Activated T-cell treated with anti-CD3 and anti-CD28 coated beads for 24 hours (primary cell): ENCODE measurements at regions not wholly inside any gene's neighbourhood (a gene's known extent, or its start where the extent isn't known, plus 50 kb on each side); places are given as distances from the start of the nearest gene placed in this dataset.

Experiments
- DNase-seq: peaks from one replicate; pipeline ENCODE4 v3.0.0-alpha.2; 2020; ENCODE audit warnings: low read depth

DNA sequence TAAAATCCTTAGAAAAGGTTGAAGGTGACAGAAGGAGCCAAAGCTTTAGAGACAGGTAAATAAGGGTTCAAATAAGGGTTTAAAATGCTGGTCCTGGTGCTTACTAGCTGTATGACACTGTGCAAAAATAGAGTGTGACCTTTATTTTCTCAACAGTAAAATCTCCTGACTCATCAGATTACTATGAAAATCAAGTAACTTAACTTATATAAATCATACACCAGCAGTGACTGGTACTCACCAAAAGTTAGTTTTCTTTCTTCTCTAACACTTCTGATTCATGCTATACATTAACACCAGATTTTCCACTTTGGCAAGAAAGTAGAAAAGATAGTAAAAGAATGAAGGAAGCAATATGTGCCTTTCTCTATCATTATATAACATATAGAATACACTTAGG lies 205.9 kb upstream of the GBE1 start:
- DNase-seq: no peak

DNA sequence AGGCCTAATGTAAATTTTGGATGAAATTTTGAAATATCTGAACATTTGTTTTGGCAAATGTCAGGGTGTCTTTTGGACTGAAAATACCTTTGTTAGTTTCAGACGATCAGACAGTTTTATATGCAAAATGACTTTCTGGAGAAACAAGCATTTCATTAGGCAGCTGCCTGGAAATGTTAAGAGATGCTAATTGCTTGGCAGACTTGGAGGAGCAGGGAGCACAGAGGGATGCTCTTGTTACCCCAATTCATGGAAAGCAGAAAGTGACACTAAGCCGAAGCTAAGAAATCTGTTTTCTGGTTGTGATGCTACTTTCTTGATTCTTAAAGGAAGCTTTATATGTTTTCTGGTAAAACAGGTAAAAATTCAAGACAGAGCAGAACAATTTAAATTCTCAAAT lies 204.3 kb upstream of the GBE1 start:
- DNase-seq: no peak

DNA sequence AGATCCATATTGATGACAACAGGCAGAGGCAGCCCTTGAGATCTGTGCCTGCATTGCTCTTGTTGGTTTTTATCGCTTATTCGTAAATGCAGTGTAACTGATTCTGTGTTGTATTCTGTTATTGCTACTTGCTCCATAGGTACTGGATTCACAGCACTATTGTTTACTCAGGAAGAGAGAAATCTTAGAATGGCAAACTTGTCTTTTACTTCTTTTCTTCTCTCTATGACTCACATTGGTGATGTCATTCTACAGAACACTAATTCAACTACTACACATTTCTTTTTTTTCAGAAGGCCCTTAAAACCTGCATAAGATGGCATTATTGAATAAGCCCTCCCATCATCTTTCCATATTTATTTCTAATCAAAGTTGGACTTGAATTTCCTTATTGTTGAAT lies 201.0 kb upstream of the GBE1 start:
- no peak for DNase-seq

DNA sequence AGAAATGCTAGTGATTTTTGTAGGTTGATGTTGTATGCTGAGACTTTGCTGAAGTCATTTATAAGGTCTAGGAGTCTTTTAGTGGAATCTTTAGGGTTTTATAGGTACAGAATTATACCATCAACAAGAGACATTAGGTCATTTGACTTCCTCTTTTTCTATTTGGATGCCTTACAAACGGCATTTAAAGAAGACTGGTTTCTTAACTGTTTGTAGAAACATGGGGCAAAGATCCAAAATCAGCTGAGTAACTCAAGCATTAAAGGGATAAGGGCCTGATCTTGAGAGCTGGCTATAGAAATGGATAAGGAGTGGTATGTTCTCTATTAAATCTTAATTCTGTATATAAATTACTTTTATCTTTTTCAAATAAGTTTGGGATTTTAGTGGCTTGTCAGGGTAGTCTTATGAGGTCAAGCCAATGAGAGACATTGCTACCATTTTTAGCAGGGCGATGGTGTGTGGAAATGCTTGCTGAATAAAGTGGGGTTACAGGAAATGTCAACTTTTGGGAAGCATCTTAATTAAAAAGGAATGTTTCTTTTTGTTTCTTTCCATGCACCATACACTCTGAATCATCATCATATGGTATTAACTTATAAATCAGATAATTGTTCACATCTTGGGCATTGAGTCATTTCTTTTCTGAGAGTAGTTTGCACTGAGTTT lies 197.7 kb upstream of the GBE1 start:
- no peak for DNase-seq

DNA sequence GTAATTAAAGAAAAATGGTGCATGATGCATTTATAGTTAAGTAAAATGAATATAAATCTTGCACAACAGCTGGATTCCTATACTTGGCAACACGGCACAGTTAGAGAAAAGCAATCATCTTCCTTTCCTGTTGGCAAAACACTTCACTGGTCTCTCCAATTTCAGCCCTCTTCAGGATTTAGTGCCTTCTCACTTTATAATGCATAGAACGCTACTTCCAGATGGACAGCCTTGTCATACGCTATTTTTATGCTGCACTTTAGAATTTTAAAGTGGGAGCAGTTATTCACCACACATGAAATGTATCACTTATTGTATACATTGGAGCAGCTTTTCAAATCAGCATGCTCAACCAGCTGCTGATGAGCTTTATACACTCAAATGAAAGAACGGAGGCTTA lies 194.4 kb upstream of the GBE1 start:
- no peak for DNase-seq

DNA sequence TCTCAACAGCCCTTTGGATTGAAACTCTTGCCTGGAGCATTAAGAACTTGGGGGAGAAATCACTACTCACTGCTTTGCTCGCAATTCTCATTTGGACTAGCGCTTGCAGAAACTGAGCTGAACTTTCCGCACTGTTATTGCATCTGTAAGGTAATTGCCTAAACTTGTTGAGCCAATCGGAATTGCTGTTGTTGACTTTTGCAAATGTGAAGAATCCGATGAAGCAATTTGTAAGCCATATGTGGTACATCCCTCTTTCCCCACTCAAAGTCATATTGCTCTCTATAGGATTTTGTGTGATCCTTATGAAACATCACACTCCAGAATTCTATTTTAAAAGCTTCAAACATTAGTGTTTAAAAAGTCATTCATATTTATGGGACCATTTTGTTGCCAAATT lies 191.7 kb upstream of the GBE1 start:
- DNase-seq: no peak

DNA sequence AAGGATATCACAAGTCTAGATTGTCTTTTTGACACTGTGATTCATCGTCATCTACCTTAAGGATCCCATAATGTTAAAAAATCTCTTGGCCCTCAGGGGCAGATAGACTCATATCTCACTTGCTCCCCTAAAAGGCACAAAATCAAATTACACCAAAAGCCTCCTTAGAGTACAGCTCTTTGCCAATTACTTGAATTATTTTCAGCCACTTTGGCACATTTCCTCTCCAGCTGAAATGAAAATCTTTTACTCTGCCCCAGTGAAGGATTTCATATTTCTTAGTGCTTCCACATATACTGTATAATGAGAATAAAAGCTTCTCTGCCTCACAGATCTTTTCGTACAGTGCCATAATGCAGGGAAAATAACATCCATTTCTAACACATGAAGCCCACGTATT lies 190.7 kb upstream of the GBE1 start:
- no peak for DNase-seq

DNA sequence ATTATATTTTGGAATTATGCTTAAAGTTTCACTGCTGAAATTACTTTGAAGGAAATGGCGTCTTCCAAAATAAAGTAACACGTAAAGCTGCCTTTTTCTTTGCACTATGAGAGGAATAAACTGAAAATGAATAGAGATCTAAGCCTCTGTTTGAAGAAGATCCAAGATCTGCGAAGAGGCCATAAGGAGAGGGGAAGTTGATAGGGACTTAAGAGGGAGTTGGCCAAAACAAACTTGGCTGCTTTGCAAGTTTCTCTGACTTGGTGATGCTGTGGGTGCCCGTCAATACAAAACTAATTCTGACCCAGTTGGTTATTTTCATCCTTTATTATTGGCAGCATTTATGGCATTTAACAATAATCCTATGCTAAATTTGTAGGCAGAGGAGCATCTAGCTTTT lies 190.2 kb upstream of the GBE1 start:
- no peak for DNase-seq

DNA sequence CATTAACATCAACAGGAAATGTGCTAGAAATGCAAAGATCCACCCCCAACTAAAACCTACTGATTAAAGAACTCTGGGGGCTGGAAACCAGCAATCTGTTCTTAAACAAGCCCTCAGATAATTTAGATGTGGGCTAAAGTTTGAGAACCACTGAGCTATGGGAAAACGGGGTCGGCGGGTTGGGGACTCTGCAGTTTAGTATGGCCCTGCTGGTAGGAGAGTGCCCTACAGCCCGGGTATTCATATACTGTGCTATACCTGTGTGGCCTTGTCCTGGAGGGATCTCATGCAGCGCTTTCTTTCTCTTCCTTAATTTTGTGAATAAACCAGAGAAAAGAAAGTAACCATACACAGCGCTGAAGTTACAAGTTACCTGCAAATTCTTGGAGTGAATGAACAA lies 189.7 kb upstream of the GBE1 start:
- no peak for DNase-seq

DNA sequence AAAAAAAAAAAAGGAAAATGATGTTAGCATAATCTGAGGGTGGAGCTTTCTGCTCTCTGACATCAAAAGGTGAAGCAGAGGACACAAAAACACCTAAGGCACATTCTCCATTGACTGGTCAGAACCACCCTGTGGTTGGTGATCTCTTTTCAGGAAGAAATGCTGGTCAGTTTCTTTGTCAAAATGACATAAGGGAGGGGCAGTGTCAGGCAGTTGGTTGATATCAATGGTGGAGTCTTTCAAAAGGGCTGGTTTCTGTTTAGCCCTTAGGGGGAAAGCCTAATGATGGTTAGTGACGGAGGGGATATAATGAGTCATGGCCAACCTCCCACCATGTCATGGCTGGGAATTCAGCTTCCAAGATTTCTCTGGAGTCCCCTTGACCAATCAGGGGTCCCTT lies 185.9 kb upstream of the GBE1 start:
- no peak for DNase-seq

DNA sequence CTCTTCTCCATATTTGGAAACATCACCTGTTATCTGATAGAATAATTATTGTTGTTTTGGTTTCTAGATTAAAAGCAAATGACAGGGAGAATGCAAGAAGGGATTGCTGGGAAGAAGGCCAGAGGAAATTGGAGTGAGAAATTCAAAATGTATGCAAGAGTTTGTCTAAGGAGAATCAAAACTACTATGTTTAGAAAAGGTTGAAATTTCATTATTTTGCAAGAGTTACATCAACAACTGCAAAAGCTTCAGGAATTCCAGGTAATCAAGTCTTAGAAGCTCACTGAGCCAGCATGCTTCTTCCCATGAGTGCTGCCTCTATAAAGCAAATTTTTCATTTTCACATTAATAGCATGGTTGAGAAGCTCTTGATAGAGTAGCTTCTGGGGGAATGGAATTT lies 177.2 kb upstream of the GBE1 start:
- DNase-seq: no peak

DNA sequence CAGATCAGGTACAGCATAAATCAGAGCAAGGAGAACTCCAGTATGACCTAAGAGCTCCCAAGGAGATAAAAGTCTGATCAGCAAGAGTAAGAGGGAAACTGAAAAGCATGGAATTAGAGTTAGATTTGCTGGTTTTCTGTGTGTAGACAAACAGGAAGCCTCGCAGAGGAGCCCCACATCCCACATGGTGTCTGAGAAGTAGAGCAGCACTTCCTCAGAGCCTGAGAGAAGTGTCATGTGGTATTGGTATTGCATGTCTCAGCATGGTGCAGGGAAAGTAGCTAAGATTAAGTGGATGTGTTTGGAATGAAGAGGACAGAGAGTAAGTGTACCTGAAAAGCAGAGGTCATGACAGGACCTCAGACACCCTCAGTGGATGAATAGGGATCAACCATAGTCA lies 175.4 kb upstream of the GBE1 start:
- no peak for DNase-seq

DNA sequence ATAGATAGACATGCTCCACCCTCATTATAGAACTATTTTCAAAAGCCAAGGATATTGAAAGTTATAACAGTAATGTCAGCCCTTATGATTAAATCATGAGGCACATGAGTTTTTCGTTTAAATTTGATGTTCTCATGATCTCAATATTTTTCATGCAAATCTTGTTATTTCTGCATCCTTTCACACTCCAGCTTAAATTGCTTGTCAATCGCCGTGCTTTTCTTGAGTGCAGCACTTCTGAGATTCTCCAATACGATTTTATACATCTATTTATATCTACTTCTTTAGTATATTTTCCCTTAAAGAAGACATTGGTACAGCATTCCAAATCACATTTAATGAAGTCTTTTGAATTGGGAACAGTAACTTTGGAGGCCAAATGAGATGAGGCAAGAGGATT lies 171.2 kb upstream of the GBE1 start:
- DNase-seq: no peak

DNA sequence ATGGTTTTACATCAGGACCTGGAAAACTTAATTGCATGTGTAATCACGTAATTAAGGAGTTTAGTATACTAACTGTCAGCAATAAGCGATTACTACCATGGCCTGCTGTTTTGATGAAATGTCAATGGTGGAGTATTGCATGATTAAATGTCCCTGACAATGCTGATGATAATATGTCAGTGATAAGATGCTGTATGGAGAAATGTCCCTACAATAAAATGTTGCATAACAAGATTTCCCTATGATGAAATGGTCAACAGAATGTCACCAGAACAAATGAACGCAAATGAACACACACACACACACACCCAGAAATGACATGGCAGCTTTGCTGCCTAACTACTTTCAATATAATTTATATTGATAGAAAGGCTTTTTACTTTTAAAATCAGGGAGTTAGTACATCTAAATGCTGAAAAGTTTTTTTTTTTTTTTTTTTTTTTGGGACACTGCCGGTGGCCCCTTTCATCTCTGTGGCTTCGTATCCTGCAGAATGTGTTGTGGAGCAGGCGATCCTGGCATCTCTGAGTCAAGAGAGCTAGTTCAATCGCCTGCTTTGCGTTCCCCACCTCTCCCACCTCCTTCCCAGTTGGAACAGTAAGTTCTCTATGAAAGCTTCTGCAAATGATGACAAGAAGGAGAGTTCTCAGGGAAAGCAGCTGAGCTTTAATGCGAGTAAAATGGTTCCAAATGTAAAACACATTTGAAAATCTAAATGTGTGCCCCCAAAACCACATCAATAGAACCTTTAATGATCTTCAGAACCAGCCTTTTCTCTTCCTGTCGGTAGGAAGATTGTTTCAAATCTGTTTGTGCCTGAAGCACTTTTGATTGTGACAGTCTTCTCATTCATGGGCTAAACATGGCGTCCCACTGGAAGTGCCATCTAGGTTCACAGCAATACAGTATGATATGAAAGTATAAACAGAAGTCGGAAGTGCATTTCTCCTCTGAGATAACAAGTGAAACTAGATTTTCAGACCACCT lies 170.1 kb upstream of the GBE1 start:
- DNase-seq: no peak

DNA sequence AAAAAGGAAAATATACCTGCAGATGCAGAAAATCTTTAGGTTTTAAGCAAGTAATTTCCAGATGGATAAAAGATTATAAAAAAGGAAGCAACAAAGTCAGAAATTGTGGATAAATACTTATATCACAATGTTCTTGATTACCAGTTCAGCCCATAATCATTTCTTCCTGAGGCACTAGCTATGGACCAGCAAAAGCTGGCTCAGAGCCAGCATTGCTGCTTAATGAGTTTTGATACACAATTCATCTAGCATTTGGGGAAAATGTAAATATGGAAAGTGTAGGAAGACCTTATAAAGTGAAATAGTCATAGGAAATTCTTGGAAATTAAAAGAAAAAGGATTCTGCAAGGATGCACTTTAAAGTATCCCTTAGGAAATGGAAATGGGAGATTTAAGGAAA lies 168.3 kb upstream of the GBE1 start:
- DNase-seq: no peak

DNA sequence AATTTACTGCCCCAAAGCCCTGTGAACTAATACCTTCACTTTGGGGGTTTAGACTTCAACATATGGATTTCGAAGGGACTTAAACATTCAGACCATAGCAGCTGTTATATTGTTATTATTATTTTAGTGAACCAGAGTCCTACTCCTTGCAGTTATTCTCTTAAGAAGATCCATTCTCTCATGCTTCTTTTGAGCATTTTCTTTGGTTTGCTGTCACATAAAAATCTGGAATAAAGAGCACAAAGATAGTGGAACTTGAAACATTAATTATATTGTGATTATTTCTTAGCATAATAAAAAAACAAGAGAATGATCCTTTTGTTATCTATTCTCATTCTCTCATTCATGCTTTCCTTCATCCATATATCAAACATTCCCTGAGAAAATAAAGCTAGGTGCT lies 166.4 kb upstream of the GBE1 start:
- no peak for DNase-seq

DNA sequence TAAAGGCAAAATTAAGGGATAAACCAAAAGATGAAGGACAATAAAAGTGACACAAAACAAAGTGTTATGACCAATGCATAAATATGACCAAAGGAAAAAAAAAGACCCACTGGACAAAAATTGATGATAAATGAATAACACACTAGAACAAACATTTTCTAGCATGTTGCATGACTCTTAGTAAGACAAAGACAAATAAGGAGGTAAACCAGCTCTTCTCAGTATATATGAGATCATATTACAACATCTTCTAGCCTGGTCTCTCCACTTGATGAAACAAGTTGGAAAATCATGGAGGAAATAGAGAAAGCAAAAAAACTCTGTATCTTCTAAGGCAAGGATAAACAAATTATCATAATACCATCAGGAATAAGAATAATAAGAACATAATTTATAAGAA lies 163.9 kb upstream of the GBE1 start:
- no peak for DNase-seq

DNA sequence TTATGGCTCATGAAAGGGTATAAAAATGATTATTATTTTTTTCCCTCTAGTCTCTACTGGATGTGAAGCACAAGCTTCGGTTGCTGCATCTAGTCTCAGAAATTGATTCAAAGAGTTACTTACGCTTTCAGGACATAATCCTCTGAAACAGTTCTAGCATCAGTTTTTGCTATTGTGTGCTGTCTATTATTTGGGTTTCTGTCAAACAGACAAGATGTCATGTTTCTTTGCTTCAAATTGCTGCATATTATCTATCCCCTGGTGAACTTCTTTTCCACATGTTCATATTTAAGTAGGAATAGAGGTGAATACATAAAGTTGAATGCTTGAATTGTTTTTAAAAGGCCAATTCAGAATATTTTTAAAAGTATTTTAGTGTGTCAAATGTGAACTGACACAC lies 161.6 kb upstream of the GBE1 start:
- no peak for DNase-seq

DNA sequence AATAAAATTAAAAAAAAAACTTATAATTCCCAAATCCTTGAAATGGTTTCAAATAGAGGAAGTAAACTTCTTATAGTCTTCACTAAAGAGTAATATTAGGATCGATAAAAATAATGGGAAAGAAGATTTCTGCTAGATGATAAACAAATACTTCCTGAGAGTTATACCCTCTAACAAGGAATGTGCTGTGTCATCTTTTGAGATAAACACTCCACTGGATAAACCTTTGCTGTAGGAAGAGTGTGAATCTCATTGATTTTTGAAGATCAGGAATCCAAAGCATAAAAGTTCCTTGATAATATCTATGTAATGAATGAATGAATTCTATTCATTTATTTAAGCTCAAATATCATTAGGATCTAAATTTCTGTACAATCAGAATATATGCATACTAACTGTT lies 161.0 kb upstream of the GBE1 start:
- DNase-seq: no peak

DNA sequence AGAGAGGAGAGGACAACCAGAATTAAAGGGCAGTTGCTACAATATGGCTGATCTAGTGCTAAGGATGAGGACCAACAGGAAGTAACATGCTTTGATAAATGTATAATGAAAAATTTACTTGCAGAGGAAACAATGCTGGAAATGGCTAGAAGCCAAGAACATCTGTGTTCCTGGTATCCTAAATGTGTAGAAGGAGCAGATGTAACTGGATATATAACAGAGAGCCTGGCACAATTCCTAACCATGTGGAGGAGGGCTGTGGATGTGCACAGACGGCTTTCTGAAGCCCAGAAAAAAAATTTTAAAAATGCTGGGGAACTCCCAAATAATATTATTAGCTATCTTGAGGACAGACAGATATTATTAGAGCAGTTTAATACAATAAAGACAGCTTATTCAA lies 159.4 kb upstream of the GBE1 start:
- DNase-seq: no peak

DNA sequence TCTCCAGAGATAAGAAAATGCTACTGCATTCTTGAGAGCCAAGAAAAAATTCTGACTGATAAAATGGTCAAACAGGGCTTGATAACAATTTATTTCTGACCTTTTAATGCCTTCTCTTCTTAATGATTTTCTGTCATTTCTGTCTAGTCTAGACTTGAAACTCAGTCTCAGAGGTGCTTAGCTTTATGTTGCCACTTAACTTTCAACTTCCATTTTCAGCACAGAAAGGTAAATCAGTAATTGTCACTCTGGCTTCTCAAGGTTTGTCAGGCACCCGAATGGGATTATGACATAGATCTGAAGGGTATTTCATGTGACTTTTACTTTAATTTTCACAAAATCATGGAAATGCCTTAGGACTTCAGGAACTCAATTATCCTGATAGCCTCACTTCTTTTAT lies 155.4 kb upstream of the GBE1 start:
- no peak for DNase-seq

DNA sequence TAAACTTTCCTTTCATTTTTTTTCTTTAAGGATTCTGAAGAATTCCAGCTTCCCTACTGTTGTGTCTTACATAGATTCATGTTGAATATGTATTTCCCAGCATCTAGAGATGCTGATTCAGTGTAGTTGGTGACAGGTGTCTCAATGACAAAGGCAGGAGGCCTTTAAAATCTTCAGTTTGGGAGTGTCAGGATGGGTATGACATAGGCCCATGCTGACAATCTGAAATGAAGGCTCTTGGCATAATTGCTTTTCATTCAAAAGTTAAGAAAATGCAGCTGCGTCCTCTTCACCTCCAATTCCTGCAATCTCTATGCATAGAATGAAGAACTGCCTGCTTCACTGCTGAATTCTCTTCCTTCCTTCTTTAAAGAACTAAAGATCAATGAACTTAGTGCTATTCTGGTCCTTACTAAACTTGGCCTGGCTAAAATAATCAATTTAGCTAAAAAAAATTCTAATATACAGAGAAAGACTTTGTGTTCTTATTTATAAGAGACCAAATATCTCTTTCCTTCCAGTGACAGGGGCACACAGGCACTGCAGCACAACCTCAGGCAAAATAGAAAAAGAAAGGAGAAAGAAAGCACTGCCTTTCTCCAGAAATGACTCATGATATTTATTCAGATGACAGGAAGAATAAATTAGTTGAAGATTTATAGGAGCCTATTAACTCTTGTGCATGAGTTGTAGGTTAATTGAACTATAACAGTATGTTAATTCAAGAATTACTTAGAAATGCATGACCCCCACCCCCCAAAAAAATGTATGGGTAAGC lies 152.6 kb upstream of the GBE1 start:
- no peak for DNase-seq

DNA sequence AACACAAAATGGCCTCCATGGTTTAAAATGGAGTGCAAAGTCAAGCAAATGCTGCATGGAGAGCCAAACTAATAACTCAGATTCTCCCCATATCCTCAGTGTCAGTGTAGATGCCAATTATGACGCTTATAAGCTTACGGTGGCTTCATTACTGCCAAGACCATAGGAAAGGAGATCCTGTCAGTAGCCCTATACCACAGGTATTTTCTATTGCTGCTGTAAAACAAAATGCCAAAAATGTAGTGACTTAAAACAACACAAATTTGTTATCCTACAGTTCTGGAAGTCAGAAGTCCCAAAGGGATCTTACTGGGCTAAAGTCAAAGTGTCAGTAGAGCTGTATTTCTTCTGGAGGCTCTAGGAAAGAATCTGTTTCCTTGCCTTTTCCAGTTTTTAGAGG lies 149.8 kb upstream of the GBE1 start:
- no peak for DNase-seq
